ENCODE measurements at regions not wholly inside any gene's neighbourhood (a gene's known extent, or its start where the extent isn't known, plus 50 kb on each side); places are given as distances from the start of the nearest gene placed in this dataset.

- Histone ChIP-seq H2AFZ (replicated peaks) (peak overlapping the region; percentile 82), H3K4me3 (no peak overlapping the region), H4K20me1 (ENCODE audit: low read depth) (no peaks in the 10 kb centered on the region), H3K79me2 (ENCODE audit: low read depth) (no peaks in the 10 kb centered on the region), H3K9me3 (ENCODE audit: low read depth) (no peaks in the 10 kb centered on the region), H3K4me2 (no peak overlapping the region), H3F3A (ENCODE audit: low read depth) (no peaks in the 10 kb centered on the region), H3K36me3 (no peaks in the 10 kb centered on the region), H3K4me1 (no peaks in the 10 kb centered on the region), H3K9ac (no peak overlapping the region), H3K27me3 (no peaks in the 10 kb centered on the region), H3K27ac (no peak overlapping the region)
- TF ChIP-seq CTCF (IDR thresholded peaks at IDR 0.05) (no peak), EZH2phosphoT487 (IDR thresholded peaks at IDR 0.05) (no peak), EZH2 (IDR thresholded peaks at IDR 0.05) (no peak)
- H3K27me3 Mint-ChIP-seq (ENCODE audit: insufficient read depth, low read depth), result peaks cover 4% of the 10 kb centered on the region
- H3K9me3 Mint-ChIP-seq, result peaks cover 4% of the 10 kb centered on the region
- DNase-seq (ENCODE audit: low spot score), result no peak
- peaks cover 4% of the 10 kb centered on the region for H3K4me1 Mint-ChIP-seq
- H3K4me3 Mint-ChIP-seq, result no peak overlapping the region
- H3K27ac Mint-ChIP-seq, result no peak overlapping the region
- no peaks in the 10 kb centered on the region for H3K36me3 Mint-ChIP-seq
These were observed 256.5 kb upstream of the RREB1 start for GRCh38 chr6:6851059-6851948.

- Mint-ChIP-seq H3K27me3 (ENCODE audit: insufficient read depth, low read depth) (peaks cover 4% of the 10 kb centered on the region), H3K9me3 (no peaks in the 10 kb centered on the region), H3K4me3 (no peak overlapping the region), H3K4me1 (peaks cover 10% of the 10 kb centered on the region), H3K27ac (no peak overlapping the region), H3K36me3 (no peaks in the 10 kb centered on the region)
- Histone ChIP-seq H3K9ac (no peak overlapping the region), H3K9me3 (ENCODE audit: low read depth) (no peaks in the 10 kb centered on the region), H3K79me2 (ENCODE audit: low read depth) (no peaks in the 10 kb centered on the region), H3F3A (ENCODE audit: low read depth) (no peaks in the 10 kb centered on the region), H3K4me3 (no peak overlapping the region), H3K27ac (no peak overlapping the region), H3K4me2 (no peak overlapping the region), H3K36me3 (no peaks in the 10 kb centered on the region), H4K20me1 (ENCODE audit: low read depth) (no peaks in the 10 kb centered on the region), H3K4me1 (no peaks in the 10 kb centered on the region), H3K27me3 (no peaks in the 10 kb centered on the region), H2AFZ (replicated peaks) (no peak overlapping the region)
- DNase-seq (ENCODE audit: low spot score), result no peak
- no peak for TF ChIP-seq CTCF (IDR thresholded peaks at IDR 0.05)
- no peak for TF ChIP-seq EZH2phosphoT487 (IDR thresholded peaks at IDR 0.05)
- TF ChIP-seq EZH2 (IDR thresholded peaks at IDR 0.05), result no peak
These were observed 255.9 kb upstream of the RREB1 start for GRCh38 chr6:6851949-6852261.

- H3K4me3 ChIP-seq, result no peak overlapping the region
- H3K4me3 Mint-ChIP-seq, result no peak overlapping the region
These were observed 250.9 kb upstream of the RREB1 start for GRCh38 chr6:6856538-6857523.

More at GRCh38 chr6:6856538-6857523, 250.9 kb upstream of the RREB1 start:
- Mint-ChIP-seq H3K4me1 (peaks cover 17% of the 10 kb centered on the region), H3K9me3 (no peaks in the 10 kb centered on the region), H3K27me3 (ENCODE audit: insufficient read depth, low read depth) (peaks cover 4% of the 10 kb centered on the region), H3K36me3 (no peaks in the 10 kb centered on the region), H3K27ac (peak overlapping the region; percentile 16)
- Histone ChIP-seq H3K36me3 (no peaks in the 10 kb centered on the region), H3K27ac (no peak overlapping the region), H3F3A (ENCODE audit: low read depth) (no peaks in the 10 kb centered on the region), H4K20me1 (ENCODE audit: low read depth) (no peaks in the 10 kb centered on the region), H3K4me2 (peak overlapping the region; percentile 24), H3K9me3 (ENCODE audit: low read depth) (no peaks in the 10 kb centered on the region), H3K9ac (no peak overlapping the region), H3K79me2 (ENCODE audit: low read depth) (no peaks in the 10 kb centered on the region), H3K4me1 (no peaks in the 10 kb centered on the region), H3K27me3 (no peaks in the 10 kb centered on the region), H2AFZ (replicated peaks) (peak overlapping the region; percentile 21)
- DNase-seq (ENCODE audit: low spot score), result peak; percentile 46
- no peak for TF ChIP-seq EZH2 (IDR thresholded peaks at IDR 0.05)
- TF ChIP-seq EZH2phosphoT487 (IDR thresholded peaks at IDR 0.05), result no peak
- no peak for TF ChIP-seq CTCF (IDR thresholded peaks at IDR 0.05)

Data from neural progenitor cell (in vitro differentiated cells).